HG03342 (cell line): ENCODE measurements at regions not wholly inside any gene's neighbourhood (a gene's known extent, or its start where the extent isn't known, plus 50 kb on each side); places are given as distances from the start of the nearest gene placed in this dataset.

Experiments used
- ATAC-seq: cut with Tn5 transposase; IDR thresholded peaks from one replicate; pipeline ENCODE4 v1.9.1; 2021; ENCODE audit warnings: mild to moderate bottlenecking, moderate library complexity; ENCODE audit not compliant: unreplicated experiment

GRCh38 chr16:66315210-66315825, 51.2 kb upstream of the CDH5 start:
- ATAC-seq, result peak; percentile 93

- ATAC-seq, result no peak
These were observed 55.2 kb upstream of the CDH5 start for GRCh38 chr16:66311306-66311705.

GRCh38 chr16:66309215-66309807, 57.2 kb upstream of the CDH5 start:
- no peak for ATAC-seq

GRCh38 chr16:66308096-66308495, 58.4 kb upstream of the CDH5 start:
- ATAC-seq, result no peak

DNA sequence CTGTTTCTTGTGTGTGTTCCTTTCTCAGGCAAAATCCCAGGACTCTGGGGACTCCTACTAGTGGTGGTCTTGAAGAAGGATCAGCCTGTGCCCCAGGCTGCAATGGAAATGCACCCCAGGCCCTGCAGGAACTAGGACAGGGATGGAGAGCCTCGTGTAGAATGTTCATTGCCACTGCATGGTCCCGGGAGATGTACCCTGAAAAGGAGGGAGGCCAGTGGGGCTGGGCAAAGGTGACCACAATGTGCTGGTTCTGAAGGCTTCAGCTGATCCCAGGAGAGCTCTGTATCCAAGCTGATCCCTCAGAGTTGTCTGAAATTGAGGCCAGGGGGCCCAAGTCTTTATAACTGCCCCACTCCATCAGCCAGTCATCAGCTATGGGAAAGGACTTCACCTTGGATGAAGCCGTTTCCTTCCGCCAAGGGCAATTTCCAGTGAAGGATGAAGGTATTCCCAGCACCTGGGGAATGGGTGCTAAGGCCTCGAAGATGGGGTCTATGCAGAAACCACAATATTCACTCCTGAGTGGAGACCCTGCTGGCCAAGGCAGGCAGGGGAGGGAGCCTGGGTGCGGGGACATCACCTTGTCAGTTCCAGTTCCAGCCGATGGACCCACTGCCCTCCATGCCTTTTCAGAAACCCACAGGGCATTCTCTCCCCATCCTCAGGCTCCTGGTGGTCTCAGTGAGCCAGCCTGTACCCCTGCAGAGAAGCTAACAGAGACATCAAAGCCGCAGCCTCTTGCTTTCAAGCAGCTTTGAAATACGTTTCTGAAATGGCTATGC, 59.9 kb upstream of the CDH5 start:
- no peak for ATAC-seq

- no peak for ATAC-seq
These were observed 61.5 kb upstream of the CDH5 start for GRCh38 chr16:66304961-66305360.

DNA sequence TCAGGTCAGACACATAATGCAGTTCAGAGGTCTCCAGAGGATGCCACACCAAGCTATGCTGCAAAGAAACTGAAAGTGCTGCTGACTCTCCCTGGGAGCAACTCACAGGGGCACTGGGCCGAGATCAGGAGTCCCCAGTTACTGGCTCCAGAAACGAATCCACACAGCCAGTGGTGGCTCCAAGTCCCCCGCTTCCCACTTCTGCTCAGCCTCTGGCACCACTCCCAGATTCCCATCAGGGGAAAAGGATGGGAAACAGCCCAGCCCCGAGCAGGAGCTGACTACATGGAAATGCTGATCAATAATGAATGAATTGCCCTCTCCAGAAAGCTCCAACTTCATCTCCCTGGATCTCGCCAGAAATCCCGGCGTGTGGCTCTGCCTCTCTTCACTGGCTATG, 62.3 kb upstream of the CDH5 start:
- no peak for ATAC-seq

GRCh38 chr16:66300501-66300900, 66.0 kb upstream of the CDH5 start:
- no peak for ATAC-seq

- no peak for ATAC-seq
These were observed 66.5 kb upstream of the CDH5 start for GRCh38 chr16:66300037-66300436.

GRCh38 chr16:66299349-66299748, 67.1 kb upstream of the CDH5 start:
- no peak for ATAC-seq

DNA sequence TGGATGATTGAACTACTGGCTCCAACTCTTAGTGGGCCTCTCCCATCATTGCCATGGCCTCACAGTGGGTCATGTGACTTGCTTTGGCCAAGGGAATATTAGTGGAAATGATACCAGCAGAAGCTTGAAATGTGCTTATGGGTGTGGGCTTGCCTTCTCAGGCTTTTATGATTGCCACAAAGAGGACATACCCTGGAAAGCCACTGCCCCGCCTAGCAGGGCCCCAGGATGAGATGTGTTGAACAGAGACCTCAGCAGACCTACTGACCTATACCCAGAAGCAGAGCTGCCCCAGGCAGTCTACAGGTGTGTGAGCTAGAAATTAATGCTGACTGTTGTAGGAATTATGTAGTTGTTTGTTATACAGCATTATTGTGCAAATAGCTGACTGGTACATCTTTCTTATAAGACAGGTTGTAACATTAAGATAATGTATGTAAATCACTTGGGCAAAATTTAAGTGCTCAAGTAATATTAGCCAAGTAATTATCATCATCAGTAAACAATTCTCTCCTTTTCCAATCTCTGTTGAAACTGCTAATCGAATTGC, 67.8 kb upstream of the CDH5 start:
- ATAC-seq, result no peak

DNA sequence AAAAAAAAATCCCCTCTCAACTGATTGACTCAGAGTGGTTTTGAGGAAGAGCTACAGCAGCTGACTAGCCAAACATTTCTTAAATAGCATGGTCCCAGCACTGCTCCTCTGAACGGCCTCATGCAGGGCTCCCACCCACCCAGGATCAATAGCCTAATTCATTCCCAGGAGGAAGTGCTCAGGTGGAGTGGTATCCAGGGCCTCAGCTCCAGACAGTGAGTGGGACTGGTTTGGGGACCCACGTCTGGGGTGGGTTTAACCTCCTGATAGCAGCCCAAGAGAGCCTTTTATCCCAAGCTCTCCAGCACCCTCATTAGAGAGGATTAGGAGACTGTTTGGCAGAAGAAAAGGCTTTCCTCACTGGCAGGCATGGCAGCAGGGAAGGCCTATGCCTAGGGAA, 68.5 kb upstream of the CDH5 start:
- no peak for ATAC-seq

DNA sequence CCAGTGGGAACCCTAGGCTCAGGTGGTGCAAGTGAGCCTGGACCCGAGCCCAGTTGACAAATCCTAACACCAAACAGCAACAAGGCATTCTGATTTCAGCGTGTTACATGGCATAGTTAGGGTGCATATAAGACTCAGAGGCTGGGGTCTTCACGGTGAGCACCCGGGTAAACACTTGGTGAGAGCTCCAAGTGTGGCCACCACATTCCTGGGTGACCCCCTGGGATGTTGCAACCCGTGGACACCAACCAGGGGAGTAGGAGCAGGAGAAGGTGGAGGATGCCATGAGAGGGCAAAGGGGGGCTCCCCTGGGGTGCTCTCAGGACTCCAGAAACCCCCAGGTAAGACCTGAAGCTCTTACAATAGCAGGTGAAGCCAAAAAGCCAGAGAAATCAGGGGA, 69.9 kb upstream of the CDH5 start:
- no peak for ATAC-seq

DNA sequence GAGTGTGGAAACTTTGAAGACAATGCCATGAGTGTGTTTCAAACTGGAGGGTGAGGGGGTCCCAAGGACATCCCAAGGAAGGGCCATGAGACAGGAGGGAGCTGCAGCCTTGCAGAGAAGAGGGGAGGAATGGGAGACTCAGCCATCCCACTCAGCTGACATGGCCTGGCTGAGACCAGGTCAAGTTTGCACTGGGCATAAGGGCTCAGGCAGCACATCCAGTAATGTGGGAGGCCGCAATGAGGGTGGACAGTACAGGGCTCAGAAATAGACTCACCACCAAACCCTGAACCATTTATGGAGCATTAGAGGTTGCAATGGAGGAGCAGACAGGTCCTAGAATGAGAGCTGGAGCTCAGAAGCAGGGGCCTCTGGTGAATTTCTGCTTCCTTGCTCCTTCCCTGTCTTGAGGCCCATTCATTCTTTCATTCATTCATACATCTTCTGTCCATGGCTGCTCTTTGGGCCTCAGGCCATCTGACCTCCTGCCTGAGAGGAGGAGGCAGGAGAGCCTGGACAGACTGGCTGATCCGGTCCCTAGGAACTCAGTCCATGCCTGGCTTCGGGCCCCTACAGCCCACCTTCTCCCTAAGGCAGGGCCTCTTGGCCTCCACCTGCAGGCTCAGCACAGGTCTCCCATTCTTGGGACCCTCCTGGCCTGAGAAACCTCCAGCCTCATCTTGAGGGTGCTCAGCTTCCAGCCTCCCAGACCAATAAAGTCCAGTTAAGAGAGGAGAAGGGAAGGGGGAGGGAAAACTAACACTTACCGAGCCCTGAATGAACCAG, 70.5 kb upstream of the CDH5 start:
- no peak for ATAC-seq

DNA sequence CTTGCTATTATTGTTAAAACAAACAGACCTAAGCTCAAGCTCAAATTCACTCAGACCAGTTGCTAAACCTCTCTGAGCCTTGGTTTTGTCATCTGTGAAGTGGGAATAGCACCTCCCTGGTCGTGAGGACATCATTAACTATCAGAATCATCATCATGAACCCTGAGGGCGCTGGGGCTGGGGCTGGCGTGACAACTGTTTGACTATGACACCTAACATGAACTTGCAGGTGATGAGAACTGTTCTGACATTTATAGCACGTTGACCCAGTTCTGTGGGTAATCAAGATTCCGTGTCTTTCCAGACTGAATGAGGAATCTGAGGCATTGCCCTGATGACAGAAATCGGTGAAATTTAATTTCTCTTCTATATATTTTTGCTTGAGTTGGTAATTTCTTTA, 71.3 kb upstream of the CDH5 start:
- ATAC-seq, result no peak

- no peak for ATAC-seq
These were observed 72.0 kb upstream of the CDH5 start for GRCh38 chr16:66294507-66294906.

- ATAC-seq, result no peak
These were observed 72.6 kb upstream of the CDH5 start for GRCh38 chr16:66293932-66294331.

- no peak for ATAC-seq
These were observed 73.2 kb upstream of the CDH5 start for GRCh38 chr16:66293207-66293735.

- ATAC-seq, result no peak
These were observed 74.1 kb upstream of the CDH5 start for GRCh38 chr16:66292241-66292935.

DNA sequence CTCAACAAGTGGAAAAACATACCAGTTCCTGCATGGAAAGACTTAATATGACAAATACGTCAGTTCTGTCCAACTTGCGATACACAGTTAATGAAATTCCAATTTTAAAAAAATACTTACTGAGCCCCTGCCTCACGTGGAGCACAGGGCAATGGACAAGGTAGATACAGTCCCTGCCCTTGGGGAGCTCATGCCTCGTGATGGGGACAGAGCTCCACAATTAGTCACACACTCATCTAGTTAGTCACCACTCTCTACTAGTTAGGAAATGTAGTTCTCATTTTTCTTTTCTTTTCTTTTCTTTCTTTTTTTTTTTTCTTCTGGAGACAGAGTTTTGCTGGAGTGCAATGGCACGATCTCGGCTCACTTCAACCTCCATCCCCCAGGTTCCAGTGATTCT, 74.7 kb upstream of the CDH5 start:
- no peak for ATAC-seq
